HepG2 (cell line): ENCODE measurements at regions not wholly inside any gene's neighbourhood (a gene's known extent, or its start where the extent isn't known, plus 50 kb on each side); places are given as distances from the start of the nearest gene placed in this dataset.

Source experiments
- ATAC-seq: fragments of 200-7000 bp; cut with Tn5 transposase; 3 replicates; pipeline ENCODE4 v1.9.1; 2020; ENCODE audit warnings: mild to moderate bottlenecking, moderate library complexity
- BruUV-seq: library from RNA; stranded (reverse); fragments of 400-500 nt; replicated peaks from 2 replicates; lab custom pipeline; 2021; lab: Mats Ljungman, UMichigan
- CTCF ChIA-PET: fragments of 300-600 bp; formaldehyde crosslinking; extraction: SDS; loops from one replicate; lab custom pipeline; 2021; ENCODE audit warnings: low total read pairs, inconsistent platforms, low intra/inter-chr PET ratio; lab: Yijun Ruan, JAX
- POLR2A ChIA-PET: fragments of 350-600 bp; sonication (Branson Sonifier 250); formaldehyde crosslinking; loops from one replicate; lab custom pipeline; 2020; ENCODE audit warnings: antibody characterized with exemption, inconsistent platforms; lab: Yijun Ruan, JAX
- DNase-seq: peaks from one replicate; pipeline ENCODE4 v3.0.0-alpha.2; 2015; ENCODE audit warnings: low spot score
- FAIRE-seq: peaks from 3 replicates; lab custom pipeline; 2011; peaks lifted over from hg19 to GRCh38; lab: Jason Lieb, UNC
- H2AFZ ChIP-seq: one replicate; pipeline ENCODE4 v1.6.1; 2011; ENCODE audit warnings: low read length, inconsistent platforms
- H3K27ac ChIP-seq: fragments of 300-600 bp; 3 replicates; pipeline ENCODE4 v1.8.0; 2011; ENCODE audit warnings: mixed run types, mild to moderate bottlenecking, mixed read lengths, low read length, inconsistent platforms; ENCODE audit not compliant: insufficient read depth; ENCODE audit errors: extremely low read length
- H3K27me3 ChIP-seq, 2 experiments: fragments of 200-600 bp in 1 of 2; 2 replicates in 1 of 2; 3 replicates in 1 of 2; pipeline versions ENCODE4 v1.6.0 to v1.8.0; 2011; ENCODE audit warnings: low read length in 2 of 2, mild to moderate bottlenecking in 2 of 2, moderate library complexity in 2 of 2, inconsistent platforms in 1 of 2; ENCODE audit not compliant: insufficient read depth in 2 of 2, control insufficient read depth in 1 of 2
- H3K36me3 ChIP-seq, 2 experiments: fragments of 200-600 bp in 1 of 2; replicated peaks in 1 of 2; 2 replicates in 1 of 2; 3 replicates in 1 of 2; pipeline versions ENCODE4 v1.5.1 to v1.8.0; 2011; ENCODE audit warnings: low read length in 2 of 2, inconsistent platforms in 1 of 2; ENCODE audit not compliant: insufficient read depth in 2 of 2, control insufficient read depth in 1 of 2
- H3K4me1 ChIP-seq: 2 replicates; pipeline ENCODE4 v1.5.1; 2012; ENCODE audit warnings: low read length, inconsistent platforms; ENCODE audit not compliant: insufficient read depth
- H3K4me2 ChIP-seq: 2 replicates; pipeline ENCODE4 v1.6.0; 2011; ENCODE audit warnings: low read depth, low read length, inconsistent platforms
- H3K4me3 ChIP-seq, 3 experiments: fragments of 200-600 bp in 1 of 3; sonication (generic), shearing (Covaris generic) in 1 of 3; replicated peaks in 1 of 3; 2 replicates each; pipeline ENCODE4 v1.5.1; 2011 to 2016; ENCODE audit warnings: low read length in 3 of 3, inconsistent platforms in 2 of 3, low read depth in 2 of 3, mild to moderate bottlenecking in 2 of 3, control low read depth in 1 of 3, mixed read lengths in 1 of 3; ENCODE audit not compliant: insufficient read depth in 1 of 3
- H3K79me2 ChIP-seq: one replicate; pipeline ENCODE4 v1.6.1; 2011; ENCODE audit warnings: low read length, inconsistent platforms; ENCODE audit not compliant: insufficient read depth
- H3K9ac ChIP-seq: 2 replicates; pipeline ENCODE4 v1.6.0; 2011; ENCODE audit warnings: mild to moderate bottlenecking, low read depth, low read length, inconsistent platforms; ENCODE audit not compliant: insufficient read depth
- H3K9me3 ChIP-seq: 2 replicates; pipeline ENCODE4 v1.5.1; 2012; ENCODE audit warnings: mild to moderate bottlenecking, low read length
- H4K20me1 ChIP-seq: 2 replicates; pipeline ENCODE4 v1.6.0; 2011; ENCODE audit warnings: inconsistent platforms, mild to moderate bottlenecking, low read length, moderate library complexity; ENCODE audit not compliant: insufficient read depth
- AGO1 ChIP-seq: fragments of 200-400 bp; formaldehyde crosslinking; IDR thresholded peaks from 2 replicates; pipeline ENCODE4 v1.6.1; 2017; ENCODE audit warnings: mild to moderate bottlenecking, low read depth, low read length, moderate library complexity; ENCODE audit not compliant: poor library complexity, severe bottlenecking
- AKNA ChIP-seq: sonication (generic); formaldehyde crosslinking; IDR thresholded peaks from 2 replicates; pipeline ENCODE4 v1.4.0; 2020; ENCODE audit warnings: missing genetic modification reagents, borderline replicate concordance
- BRF2 ChIP-seq: sonication (generic); formaldehyde crosslinking; IDR thresholded peaks from 2 replicates; pipeline ENCODE4 v1.8.1; 2022; ENCODE audit warnings: mild to moderate bottlenecking, missing genetic modification reagents
- HCFC1 ChIP-seq: fragments of 150-350 bp; IDR thresholded peaks from 2 replicates; pipeline ENCODE4 v1.6.1; 2014; ENCODE audit warnings: low read depth, low read length
- KMT2A ChIP-seq: sonication (generic); formaldehyde crosslinking; IDR thresholded peaks from 2 replicates; pipeline ENCODE4 v1.4.0; 2020; ENCODE audit warnings: missing genetic modification reagents
- MAF1 ChIP-seq: sonication (generic); formaldehyde crosslinking; IDR thresholded peaks from 2 replicates; pipeline ENCODE4 v1.5.0; 2020; ENCODE audit warnings: missing genetic modification reagents, borderline replicate concordance
- MAFF ChIP-seq: IDR thresholded peaks from 2 replicates; pipeline ENCODE4 v1.6.1; 2011; ENCODE audit warnings: low read depth, low read length, improper control_type of control experiment
- MAFG ChIP-seq: sonication (generic); formaldehyde crosslinking; IDR thresholded peaks from 2 replicates; pipeline ENCODE4 v1.5.1; 2020; ENCODE audit warnings: mild to moderate bottlenecking, missing genetic modification reagents
- MEIS1 ChIP-seq: sonication (generic); formaldehyde crosslinking; IDR thresholded peaks from 2 replicates; pipeline ENCODE4 v1.9.0; 2021; ENCODE audit warnings: mild to moderate bottlenecking, missing genetic modification reagents, moderate library complexity, borderline replicate concordance
- ONECUT2 ChIP-seq: sonication (generic); formaldehyde crosslinking; IDR thresholded peaks from 2 replicates; pipeline ENCODE4 v1.4.0; 2020; ENCODE audit warnings: missing genetic modification reagents
- SALL2 ChIP-seq: sonication (generic); formaldehyde crosslinking; IDR thresholded peaks from 2 replicates; pipeline ENCODE4 v1.8.1; 2023; ENCODE audit warnings: mild to moderate bottlenecking, missing genetic modification reagents, inconsistent platforms
- YY1 ChIP-seq: IDR thresholded peaks from 2 replicates; pipeline ENCODE4 v1.6.1; 2011; ENCODE audit warnings: low read length, low read depth, moderate library complexity, mild to moderate bottlenecking; ENCODE audit not compliant: insufficient read depth, insufficient replicate concordance
- ZNF263 ChIP-seq: sonication (generic); formaldehyde crosslinking; IDR thresholded peaks from 2 replicates; pipeline ENCODE4 v1.4.0; 2020; ENCODE audit warnings: missing genetic modification reagents
- ZNF317 ChIP-seq: sonication (generic); formaldehyde crosslinking; IDR thresholded peaks from 2 replicates; pipeline ENCODE4 v1.5.0; 2020; ENCODE audit warnings: mild to moderate bottlenecking, missing genetic modification reagents
- ZNF350 ChIP-seq: sonication (generic); formaldehyde crosslinking; IDR thresholded peaks from 2 replicates; pipeline ENCODE4 v1.4.0; 2020; ENCODE audit warnings: mild to moderate bottlenecking, low read depth, missing genetic modification reagents, borderline replicate concordance
- ZNF597 ChIP-seq: sonication (generic); formaldehyde crosslinking; IDR thresholded peaks from 2 replicates; pipeline ENCODE4 v1.5.0; 2020; ENCODE audit warnings: missing genetic modification reagents
- ZNF747 ChIP-seq: sonication (generic); formaldehyde crosslinking; IDR thresholded peaks from 2 replicates; pipeline ENCODE4 v1.8.1; 2023; ENCODE audit warnings: missing genetic modification reagents, mild to moderate bottlenecking, borderline replicate concordance
- ZNF75D ChIP-seq: sonication (generic); formaldehyde crosslinking; IDR thresholded peaks from 2 replicates; pipeline ENCODE4 v1.8.1; 2023; ENCODE audit warnings: missing genetic modification reagents, mild to moderate bottlenecking, borderline replicate concordance
- WGBS: methylation state at CpG from one replicate; pipeline ENCODE4 v1.1.6; 2017; ENCODE audit warnings: low lambda C conversion rate; 5-methylcytosine and 5-hydroxymethylcytosine counted together
- in situ Hi-C: cut with HindIII; loops from 2 replicates; pipeline ENCODE4 v1.10.0; 2017; ENCODE audit warnings: low pct_unique_long_range_greater_than_20kb; ENCODE audit not compliant: extremely low pct_ligation_motif_present
- intact Hi-C: fragments of 100-400 bp; cut with micrococcal nuclease; formaldehyde crosslinking; loops from one replicate; pipeline ENCODE4 v1.10.0; 2022; ENCODE audit not compliant: unreplicated experiment

- CTCF ChIA-PET, result no interaction called here
- in situ Hi-C loops (no loop called here), intact Hi-C loops (no loop called here)
- H3K27me3 ChIP-seq, result peaks cover 0 to 3% of the 10 kb centered on the region in 2 experiments; a peak in 1 of 5 replicates
- no peaks in the 10 kb centered on the region for H3K9me3 ChIP-seq
- H4K20me1 ChIP-seq, result no peaks in the 10 kb centered on the region
- POLR2A ChIA-PET, result no interaction called here
- no peaks in the 10 kb centered on the region for H3K4me1 ChIP-seq
- no peak for FAIRE-seq
- H3K79me2 ChIP-seq, result no peaks in the 10 kb centered on the region
- no peak overlapping the region for H3K4me3 ChIP-seq
- no peak for DNase-seq
- no peak overlapping the region for H2AFZ ChIP-seq
- BruUV-seq, result no TSS peak
- H3K27ac ChIP-seq, result no peak overlapping the region
- H3K36me3 ChIP-seq, result no peaks in the 10 kb centered on the region
- H3K4me2 ChIP-seq, result no peak overlapping the region
- no peak overlapping the region for H3K9ac ChIP-seq
- WGBS, result 15% methylated on average over 6 of the region's 7 CpGs
- no peak for ATAC-seq
- TF ChIP-seq AKNA (CRISPR knock-in tag) (no peak), MAFG (no peak), ZNF597 (no peak), ZNF350 (CRISPR knock-in tag) (no peak), ZNF747 (CRISPR knock-in tag) (no peak), HCFC1 (no peak), BRF2 (CRISPR knock-in tag) (no peak), ONECUT2 (CRISPR knock-in tag) (no peak), ZNF75D (CRISPR knock-in tag) (no peak), KMT2A (no peak), ZNF263 (CRISPR knock-in tag) (no peak), MEIS1 (no peak), MAF1 (CRISPR knock-in tag) (no peak), AGO1 (no peak), YY1 (no peak), ZNF317 (CRISPR knock-in tag) (no peak), SALL2 (CRISPR knock-in tag) (no peak), MAFF (no peak)
These were observed 132.0 kb downstream of the ZBTB18 start for GRCh38 chr1:244183037-244183436.
